T follicular helper cell (primary cell): ENCODE measurements at regions not wholly inside any gene's neighbourhood (a gene's known extent, or its start where the extent isn't known, plus 50 kb on each side); places are given as distances from the start of the nearest gene placed in this dataset.
"Not testable (repeated sequence)": the region's sequence is repeated elsewhere in the genome, so short reads cannot be mapped to it uniquely, and the experiment has no call there.

Source experiments
- DNase-seq: peaks from one replicate; pipeline ENCODE4 v3.0.0-alpha.2; 2020; ENCODE audit warnings: low read depth

- DNase-seq = not testable (repeated sequence)
These were observed 52.1 kb upstream of the SEPTIN5 start for GRCh38 chr22:19662049-19662684.

- DNase-seq = no peak
These were observed 51.0 kb upstream of the SEPTIN5 start for GRCh38 chr22:19663286-19663815.

GRCh38 chr22:19663821-19664355 lies 50.4 kb upstream of the SEPTIN5 start:
- no peak for DNase-seq

- no peak for DNase-seq
These were observed 49.9 kb upstream of the SEPTIN5 start for GRCh38 chr22:19664406-19664805.
